GM12874 (cell line): ENCODE measurements at regions not wholly inside any gene's neighbourhood (a gene's known extent, or its start where the extent isn't known, plus 50 kb on each side); places are given as distances from the start of the nearest gene placed in this dataset.

Source experiments
- TF ChIP-seq, protein P1 (sequence below): IDR thresholded peaks from 2 replicates; pipeline ENCODE4 v1.5.1; 2011; ENCODE audit warnings: low read depth, mild to moderate bottlenecking, control low read depth, low read length, moderate library complexity; ENCODE audit not compliant: insufficient read depth

DNA sequence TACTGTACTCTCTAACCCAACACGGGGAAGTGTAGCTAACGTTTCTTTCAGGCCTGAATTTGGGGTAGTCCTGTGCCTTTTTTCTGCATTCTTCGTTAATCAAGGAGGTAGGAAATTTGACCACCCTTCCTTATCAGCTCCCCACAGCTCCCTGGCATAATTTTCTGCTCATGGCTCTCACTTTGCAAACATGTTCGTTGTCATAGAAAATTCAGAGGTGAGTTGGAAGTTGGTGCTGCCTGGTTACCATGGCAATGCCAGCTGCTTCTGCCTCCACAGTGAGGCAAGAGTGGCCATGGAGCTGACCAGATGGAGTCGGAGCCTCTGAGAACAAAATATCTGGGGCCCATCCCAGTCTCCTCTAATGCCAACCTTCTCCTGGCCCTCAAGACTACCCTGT is 116.6 kb upstream of the BOD1 start:
- TF ChIP-seq, protein P1, sequence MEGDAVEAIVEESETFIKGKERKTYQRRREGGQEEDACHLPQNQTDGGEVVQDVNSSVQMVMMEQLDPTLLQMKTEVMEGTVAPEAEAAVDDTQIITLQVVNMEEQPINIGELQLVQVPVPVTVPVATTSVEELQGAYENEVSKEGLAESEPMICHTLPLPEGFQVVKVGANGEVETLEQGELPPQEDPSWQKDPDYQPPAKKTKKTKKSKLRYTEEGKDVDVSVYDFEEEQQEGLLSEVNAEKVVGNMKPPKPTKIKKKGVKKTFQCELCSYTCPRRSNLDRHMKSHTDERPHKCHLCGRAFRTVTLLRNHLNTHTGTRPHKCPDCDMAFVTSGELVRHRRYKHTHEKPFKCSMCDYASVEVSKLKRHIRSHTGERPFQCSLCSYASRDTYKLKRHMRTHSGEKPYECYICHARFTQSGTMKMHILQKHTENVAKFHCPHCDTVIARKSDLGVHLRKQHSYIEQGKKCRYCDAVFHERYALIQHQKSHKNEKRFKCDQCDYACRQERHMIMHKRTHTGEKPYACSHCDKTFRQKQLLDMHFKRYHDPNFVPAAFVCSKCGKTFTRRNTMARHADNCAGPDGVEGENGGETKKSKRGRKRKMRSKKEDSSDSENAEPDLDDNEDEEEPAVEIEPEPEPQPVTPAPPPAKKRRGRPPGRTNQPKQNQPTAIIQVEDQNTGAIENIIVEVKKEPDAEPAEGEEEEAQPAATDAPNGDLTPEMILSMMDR: no peak

- TF ChIP-seq, protein P1: no peak
These were observed 117.0 kb upstream of the BOD1 start for GRCh38 chr5:173733425-173733824.

GRCh38 chr5:173733831-173734501 is 117.5 kb upstream of the BOD1 start:
- TF ChIP-seq, protein P1: no peak

GRCh38 chr5:173734716-173735115 is 118.3 kb upstream of the BOD1 start:
- TF ChIP-seq, protein P1: no peak

- TF ChIP-seq, protein P1: no peak
These were observed 118.7 kb upstream of the BOD1 start for GRCh38 chr5:173735184-173735583.

GRCh38 chr5:173735691-173736090 is 119.2 kb upstream of the BOD1 start:
- TF ChIP-seq, protein P1: no peak

- TF ChIP-seq, protein P1: no peak
These were observed 119.9 kb upstream of the BOD1 start for GRCh38 chr5:173736374-173736773.

- TF ChIP-seq, protein P1: no peak
These were observed 120.5 kb upstream of the BOD1 start for GRCh38 chr5:173736923-173737412.
